ENCODE measurements at regions not wholly inside any gene's neighbourhood (a gene's known extent, or its start where the extent isn't known, plus 50 kb on each side); places are given as distances from the start of the nearest gene placed in this dataset.

GRCh38 chr6:148199584-148199983 is 143.1 kb upstream of the SASH1 start:
- ATAC-seq (no peak), DNase-seq (no peak)
- intact Hi-C loops (cut with micrococcal nuclease) = no loop called here

- DNase-seq (peak; percentile 39), ATAC-seq (no peak)
- intact Hi-C loops (cut with micrococcal nuclease) = no loop called here
Observed at GRCh38 chr6:148200293-148200692, 142.3 kb upstream of the SASH1 start.

- DNase-seq = no peak
- intact Hi-C loops (cut with micrococcal nuclease) = no loop called here
Observed at GRCh38 chr6:148200781-148201180, 141.9 kb upstream of the SASH1 start.

DNA sequence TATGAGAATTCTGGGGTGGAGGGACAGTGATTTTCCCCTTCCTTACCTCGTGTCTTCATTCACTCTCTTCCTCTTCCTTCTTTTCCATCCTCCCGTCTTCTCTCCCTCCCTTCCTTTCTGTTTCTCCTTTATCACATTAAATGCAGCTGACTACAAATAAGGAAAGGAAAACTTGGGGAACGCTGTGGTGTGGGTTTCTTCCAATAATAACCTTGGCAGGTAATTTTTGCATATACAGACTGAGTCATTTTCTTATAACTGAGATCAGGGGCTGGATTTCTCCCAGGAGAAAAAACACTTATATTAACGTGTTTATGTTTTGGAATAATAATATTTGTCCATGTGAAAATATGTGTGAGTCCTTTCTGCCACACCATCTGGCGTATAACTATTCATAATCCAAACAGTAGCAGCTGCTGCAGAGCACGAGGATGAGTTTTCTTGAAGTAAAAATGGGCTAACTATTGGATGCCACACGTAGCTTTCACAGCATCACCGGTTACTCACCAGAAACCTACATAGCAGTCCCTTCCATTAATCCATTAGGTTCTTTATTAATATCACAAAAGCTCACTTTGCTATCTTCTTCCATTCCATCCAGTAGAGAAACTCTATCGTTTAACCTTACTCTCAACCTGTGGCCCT is 139.2 kb upstream of the SASH1 start:
- no peak for ATAC-seq
- no peak for DNase-seq

More at GRCh38 chr6:148200781-148201180, 141.9 kb upstream of the SASH1 start:
- ATAC-seq = no peak

DNA sequence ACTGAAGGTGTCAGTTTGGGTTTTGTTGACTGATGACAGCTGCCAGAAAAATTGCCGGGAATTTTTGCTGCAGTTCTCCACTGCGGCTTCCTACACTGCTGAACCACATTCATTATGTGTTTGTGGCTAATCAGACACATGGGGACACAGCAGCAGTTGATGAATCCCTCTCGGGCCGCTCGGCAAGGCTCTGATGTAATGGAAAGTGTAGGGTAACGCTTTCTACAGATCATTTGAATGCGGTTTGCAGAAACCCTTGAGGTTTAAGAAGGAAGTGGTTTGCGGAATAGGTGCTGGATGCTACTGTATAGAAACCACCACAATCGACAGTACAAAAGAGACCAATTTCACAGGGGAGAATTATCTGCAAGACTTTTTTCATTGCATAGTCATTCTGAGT is 138.7 kb upstream of the SASH1 start:
- DNase-seq (no peak), ATAC-seq (peak; percentile 45)
- intact Hi-C loops (cut with micrococcal nuclease) = no loop called here

More for the DNA sequence above, 139.2 kb upstream of the SASH1 start:
- intact Hi-C loops (cut with micrococcal nuclease) = no loop called here

DNA sequence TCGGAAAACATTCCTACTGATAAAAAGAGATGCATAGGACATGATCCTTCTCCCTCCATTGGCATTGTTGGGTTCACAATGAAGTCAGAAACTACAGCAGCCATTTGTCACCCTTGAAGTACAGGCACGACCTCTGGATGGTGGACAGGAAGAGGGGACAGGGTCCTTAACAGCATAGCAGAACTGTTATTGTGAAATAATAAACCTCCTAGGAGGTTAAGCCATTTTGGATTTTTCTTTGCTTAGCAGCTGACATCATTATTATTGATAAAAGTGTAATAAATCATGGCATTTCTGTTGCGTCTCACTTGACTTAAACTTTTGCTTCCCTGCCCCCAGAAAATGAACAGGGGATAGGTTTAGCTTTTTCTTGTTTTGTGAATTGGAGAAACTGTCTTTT is 134.3 kb upstream of the SASH1 start:
- ATAC-seq = no peak
- DNase-seq = no peak
- intact Hi-C loops (cut with micrococcal nuclease) = no loop called here

- ATAC-seq (no peak), DNase-seq (no peak)
- intact Hi-C loops (cut with micrococcal nuclease) = no loop called here
Observed at GRCh38 chr6:148211777-148212324, 130.8 kb upstream of the SASH1 start.

DNA sequence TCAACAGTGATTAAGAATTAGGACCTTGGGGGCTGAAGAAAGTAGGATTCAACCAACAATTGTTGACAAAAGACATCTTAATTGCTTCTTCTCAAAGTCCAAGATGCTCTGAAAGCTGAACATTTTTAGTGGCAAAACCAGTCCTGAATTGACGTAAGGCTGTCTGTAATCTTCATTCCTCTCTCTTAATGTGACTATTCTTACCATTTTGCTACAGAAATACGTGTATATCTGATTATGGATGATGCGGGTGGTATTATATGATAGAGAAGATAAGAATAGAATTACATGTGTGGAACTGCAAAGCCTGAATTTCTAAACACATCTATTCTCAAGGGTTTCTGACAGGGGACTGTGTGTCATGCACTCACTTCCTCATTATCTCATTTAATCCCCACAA is 130.3 kb upstream of the SASH1 start:
- intact Hi-C loops (cut with micrococcal nuclease) = no loop called here
- ATAC-seq (no peak), DNase-seq (no peak)

DNA sequence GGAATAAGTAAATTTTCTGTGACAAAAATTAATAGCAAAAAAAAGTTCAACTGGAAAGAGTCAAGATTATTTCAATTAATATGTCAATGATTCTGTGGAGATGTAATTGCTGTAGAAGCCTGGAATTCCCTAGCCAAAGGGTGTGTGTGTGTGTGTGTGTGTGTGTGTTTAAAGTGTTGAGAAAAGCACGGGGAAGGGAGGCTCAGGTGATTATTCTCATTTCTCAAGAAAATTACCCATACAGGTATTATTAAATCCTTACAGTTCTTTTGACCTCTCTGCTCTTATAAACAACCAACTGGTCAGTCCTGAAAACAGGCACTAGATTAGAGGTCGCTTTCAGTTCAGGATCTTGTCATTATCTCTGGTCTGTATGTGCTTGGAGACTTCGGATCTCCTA is 129.3 kb upstream of the SASH1 start:
- ATAC-seq (no peak), DNase-seq (no peak)
- intact Hi-C loops (cut with micrococcal nuclease) = no loop called here

- intact Hi-C loops (cut with micrococcal nuclease) = no loop called here
- ATAC-seq (no peak), DNase-seq (no peak)
Observed at GRCh38 chr6:148214667-148215066, 128.0 kb upstream of the SASH1 start.

GRCh38 chr6:148217051-148217450 is 125.6 kb upstream of the SASH1 start:
- intact Hi-C loops (cut with micrococcal nuclease) = no loop called here
- ATAC-seq (no peak), DNase-seq (no peak)

DNA sequence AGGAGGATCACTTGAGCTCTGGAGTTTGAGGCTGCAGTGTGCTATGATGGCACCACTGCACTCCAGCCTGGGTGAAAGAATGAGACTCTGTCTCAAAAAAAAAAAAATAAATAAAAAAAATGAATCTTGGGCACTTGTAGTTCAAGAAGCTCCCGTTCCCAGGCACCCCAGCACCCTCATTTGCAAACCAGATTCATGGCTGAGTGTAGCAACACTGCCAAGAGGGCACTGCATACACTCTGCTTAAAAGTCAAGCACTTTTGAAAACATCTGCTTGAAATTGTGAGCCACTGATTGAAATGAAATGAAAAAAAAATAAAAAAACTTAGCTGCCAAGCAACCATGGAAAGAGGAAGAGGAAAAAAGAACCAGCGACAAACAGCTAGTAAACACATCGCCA is 124.7 kb upstream of the SASH1 start:
- peak; percentile 21 for ATAC-seq
- intact Hi-C loops (cut with micrococcal nuclease) = no loop called here

GRCh38 chr6:148218542-148219258 is 123.9 kb upstream of the SASH1 start:
- intact Hi-C loops (cut with micrococcal nuclease) = no loop called here
- ATAC-seq (peak; percentile 92), DNase-seq (peak; percentile 42)

More for the DNA sequence above, 124.7 kb upstream of the SASH1 start:
- no peak for DNase-seq

- intact Hi-C loops (cut with micrococcal nuclease) = no loop called here
- ATAC-seq = no peak
- no peak for DNase-seq
Observed at GRCh38 chr6:148221196-148221979, 121.2 kb upstream of the SASH1 start.

DNA sequence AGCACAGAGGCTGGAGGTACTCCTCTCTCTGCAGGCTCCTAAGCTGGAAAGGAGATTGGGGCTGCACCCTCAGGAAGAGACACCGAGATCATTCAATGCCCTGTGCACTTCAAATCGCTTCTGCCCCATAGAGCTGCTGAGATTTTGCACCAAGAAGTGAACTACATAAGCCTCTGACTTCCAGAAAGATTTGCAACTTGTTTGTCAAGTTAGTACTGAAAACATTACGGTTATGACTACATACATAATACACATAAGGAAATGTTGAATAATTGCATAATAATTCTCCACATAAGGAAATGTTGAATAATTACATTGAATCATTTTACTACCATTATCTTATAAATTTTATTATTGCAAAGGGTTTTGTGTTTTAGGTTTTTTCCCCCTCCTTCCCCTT is 120.3 kb upstream of the SASH1 start:
- intact Hi-C loops (cut with micrococcal nuclease) = no loop called here
- ATAC-seq (no peak), DNase-seq (no peak)

DNA sequence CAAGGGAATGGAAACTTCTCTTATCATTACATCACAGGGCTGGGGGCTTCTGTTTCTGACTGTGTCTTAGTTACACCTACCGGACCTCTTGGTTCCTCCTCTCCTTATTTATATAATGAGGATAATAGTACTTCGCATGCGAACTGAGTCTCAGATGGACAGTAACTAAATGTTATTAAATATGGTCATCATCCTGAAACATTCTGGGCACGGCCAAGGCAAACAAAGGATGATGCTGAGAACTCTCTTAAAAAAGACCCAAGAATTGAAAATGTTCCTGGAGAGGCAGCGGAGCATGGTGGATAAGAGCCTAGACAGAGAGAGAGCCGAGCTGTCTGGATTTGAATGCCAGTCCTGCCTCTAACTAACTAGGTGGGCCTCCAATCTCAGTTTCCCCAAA is 119.8 kb upstream of the SASH1 start:
- intact Hi-C loops (cut with micrococcal nuclease) = no loop called here
- ATAC-seq (no peak), DNase-seq (no peak)

DNA sequence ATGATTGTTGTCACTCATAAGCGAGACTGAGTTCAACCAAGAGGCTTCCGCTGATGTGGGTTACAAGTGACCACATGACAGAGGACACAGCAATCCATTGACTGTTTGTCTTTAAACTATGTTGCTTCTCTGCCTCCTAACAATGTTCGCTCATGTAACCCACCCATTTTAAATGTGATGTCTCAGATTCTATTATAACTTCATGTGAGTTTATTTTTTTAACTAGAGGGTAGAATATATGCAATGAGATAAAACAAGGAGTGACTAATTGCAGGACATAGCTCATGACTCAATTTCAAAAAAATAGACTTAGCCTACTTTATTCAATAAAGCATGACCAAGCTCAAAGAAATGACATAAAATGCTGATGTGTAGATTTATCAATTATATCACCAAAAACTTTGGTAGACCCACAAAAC is 119.2 kb upstream of the SASH1 start:
- intact Hi-C loops (cut with micrococcal nuclease) = no loop called here
- DNase-seq = no peak
- ATAC-seq = no peak

GRCh38 chr6:148225871-148226270 is 116.8 kb upstream of the SASH1 start:
- ATAC-seq = no peak
- intact Hi-C loops (cut with micrococcal nuclease) = no loop called here
- no peak for DNase-seq

- no peak for ATAC-seq
- DNase-seq = no peak
- intact Hi-C loops (cut with micrococcal nuclease) = no loop called here
Observed at GRCh38 chr6:148226284-148226683, 116.4 kb upstream of the SASH1 start.

GRCh38 chr6:148231572-148231971 is 111.1 kb upstream of the SASH1 start:
- ATAC-seq = no peak
- intact Hi-C loops (cut with micrococcal nuclease) = no loop called here
- DNase-seq = no peak

Data from left ventricle myocardium superior (tissue), 1 donor.